Mucosa of rectum (tissue), 2 donors: ENCODE measurements at regions not wholly inside any gene's neighbourhood (a gene's known extent, or its start where the extent isn't known, plus 50 kb on each side); places are given as distances from the start of the nearest gene placed in this dataset.

Experiments
- H3K27ac ChIP-seq, 2 donors: one replicate each; pipeline ENCODE4 v1.7.0; 2013; ENCODE audit warnings: inconsistent platforms in 2 of 2, low read depth in 2 of 2, low read length in 2 of 2
- H3K27me3 ChIP-seq, 2 donors: one replicate each; pipeline ENCODE4 v1.7.0; 2013; ENCODE audit warnings: low read length in 2 of 2; ENCODE audit not compliant: control insufficient read depth in 2 of 2, insufficient read depth in 2 of 2
- H3K36me3 ChIP-seq, 2 donors: one replicate each; pipeline ENCODE4 v1.7.0; 2013; ENCODE audit warnings: low read length in 2 of 2; ENCODE audit not compliant: control insufficient read depth in 2 of 2, insufficient read depth in 2 of 2
- H3K4me1 ChIP-seq, 2 donors: one replicate each; pipeline ENCODE4 v1.7.0; 2013; ENCODE audit warnings: low read length in 2 of 2, mild to moderate bottlenecking in 1 of 2; ENCODE audit not compliant: control insufficient read depth in 2 of 2, insufficient read depth in 2 of 2
- H3K4me3 ChIP-seq, 2 donors: one replicate each; pipeline ENCODE4 v1.7.0; 2013; ENCODE audit warnings: low read length in 2 of 2
- H3K9ac ChIP-seq, 2 donors: one replicate each; pipeline ENCODE4 v1.7.0; 2013; ENCODE audit warnings: low read length in 2 of 2, low read depth in 1 of 2, mild to moderate bottlenecking in 1 of 2
- H3K9me3 ChIP-seq, 2 donors: one replicate each; pipeline ENCODE4 v1.7.0; 2013; ENCODE audit warnings: low read length in 2 of 2; ENCODE audit not compliant: control insufficient read depth in 2 of 2
- donor health status: healthy.
- donor health status: Normal muscosa, but diverticular disease.

GRCh38 chr6:10215326-10216110, 199.4 kb downstream of the TFAP2A start:
- Histone ChIP-seq H3K9ac (no peak overlapping the region), H3K27ac (no peak overlapping the region), H3K9me3 (no peaks in the 10 kb centered on the region), H3K27me3 (no peaks in the 10 kb centered on the region), H3K4me1 (no peaks in the 10 kb centered on the region), H3K36me3 (no peaks in the 10 kb centered on the region), H3K4me3 (no peak overlapping the region)

DNA sequence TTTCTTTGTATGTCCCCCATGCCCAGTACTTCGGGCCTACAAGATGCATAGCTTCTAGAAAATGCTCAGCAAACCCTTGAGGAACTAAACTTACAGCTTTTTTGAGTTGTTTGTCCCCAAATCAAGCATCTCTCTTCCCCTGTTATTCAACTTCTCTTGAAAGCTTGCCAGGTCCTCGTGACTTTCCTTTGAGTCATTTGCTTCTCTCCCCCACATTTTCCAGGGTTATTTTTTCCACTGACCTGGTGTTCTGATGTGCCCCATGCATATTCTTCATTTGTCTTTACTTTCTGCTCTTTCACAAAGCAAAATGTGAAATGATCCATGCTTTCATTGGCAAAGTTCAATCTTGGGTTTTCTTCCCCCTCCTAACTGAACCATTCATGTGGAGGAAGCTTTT, 204.8 kb downstream of the TFAP2A start:
- H3K27me3 ChIP-seq, result no peaks in the 10 kb centered on the region

DNA sequence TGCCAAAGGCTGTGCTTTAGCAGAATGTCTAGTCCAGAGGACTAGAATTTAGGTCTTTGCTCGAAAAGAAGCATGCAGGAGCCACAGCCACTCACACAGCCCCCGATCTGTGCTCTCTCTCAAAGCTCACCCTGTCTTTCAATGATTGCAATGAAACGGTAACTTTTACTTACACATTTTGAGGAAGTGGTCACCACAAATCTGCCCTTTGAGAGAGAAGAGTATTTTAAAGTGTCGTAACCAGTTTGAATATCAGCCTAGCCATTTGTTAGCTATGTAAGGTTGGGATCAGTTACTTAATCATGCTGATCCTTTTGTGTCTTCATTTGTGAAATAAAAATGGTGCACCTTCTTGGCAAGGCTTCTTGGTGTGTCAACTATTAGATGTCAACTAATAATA, 209.0 kb downstream of the TFAP2A start:
- no peak overlapping the region for H3K9ac ChIP-seq
- no peaks in the 10 kb centered on the region for H3K27me3 ChIP-seq
- no peaks in the 10 kb centered on the region for H3K9me3 ChIP-seq
- no peaks in the 10 kb centered on the region for H3K36me3 ChIP-seq
- no peak overlapping the region for H3K4me3 ChIP-seq
- no peaks in the 10 kb centered on the region for H3K4me1 ChIP-seq
- H3K27ac ChIP-seq, result no peak overlapping the region

More for the DNA sequence above, 204.8 kb downstream of the TFAP2A start:
- Histone ChIP-seq H3K36me3 (no peaks in the 10 kb centered on the region), H3K27ac (no peak overlapping the region), H3K9ac (no peak overlapping the region), H3K4me1 (no peaks in the 10 kb centered on the region), H3K4me3 (no peak overlapping the region), H3K9me3 (no peaks in the 10 kb centered on the region)

DNA sequence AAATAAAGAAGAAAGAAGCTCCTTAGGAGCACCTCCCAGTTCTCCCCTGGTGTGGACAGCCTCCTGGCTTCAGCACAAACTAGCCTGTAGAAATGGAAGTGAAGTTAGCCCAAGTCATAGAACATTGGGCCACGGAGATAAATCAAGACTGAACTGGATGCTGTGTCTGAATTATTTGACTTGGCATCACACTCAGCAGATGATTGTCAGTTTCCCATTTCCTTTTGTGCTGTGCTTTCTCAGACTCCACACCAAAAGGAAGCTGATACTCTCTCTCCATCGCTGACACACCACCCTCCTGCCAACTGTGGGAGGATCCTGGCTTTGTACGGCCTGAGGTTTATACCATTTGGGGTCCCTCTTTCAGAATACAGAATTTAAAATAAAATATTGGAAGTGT, 209.8 kb downstream of the TFAP2A start:
- no peak overlapping the region for H3K27ac ChIP-seq

DNA sequence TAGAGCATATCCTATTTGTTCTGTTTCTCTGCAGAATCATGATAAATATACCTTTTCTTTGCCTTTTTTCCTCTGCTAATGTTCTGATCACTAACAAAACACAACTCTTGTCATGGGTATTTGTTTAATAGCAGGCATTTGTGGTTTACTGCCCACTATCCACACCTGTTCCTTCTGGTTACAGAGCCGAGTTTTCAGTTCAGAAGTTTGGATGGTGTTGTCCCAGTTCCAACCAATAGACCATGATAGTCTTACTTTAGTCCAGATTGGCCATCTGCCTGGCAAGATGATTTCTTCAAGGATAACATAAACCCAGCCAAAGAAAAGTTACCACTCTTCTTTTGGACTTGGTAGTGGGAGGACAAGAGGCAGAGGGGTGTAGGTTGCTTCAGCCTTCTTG, 211.2 kb downstream of the TFAP2A start:
- H3K27me3 ChIP-seq, result no peaks in the 10 kb centered on the region
- H3K27ac ChIP-seq, result no peak overlapping the region
- H3K36me3 ChIP-seq, result no peaks in the 10 kb centered on the region
- no peak overlapping the region for H3K9ac ChIP-seq
- H3K4me3 ChIP-seq, result no peak overlapping the region
- H3K4me1 ChIP-seq, result no peaks in the 10 kb centered on the region
- H3K9me3 ChIP-seq, result no peaks in the 10 kb centered on the region

More for the DNA sequence above, 209.8 kb downstream of the TFAP2A start:
- Histone ChIP-seq H3K36me3 (no peaks in the 10 kb centered on the region), H3K27me3 (no peaks in the 10 kb centered on the region), H3K4me1 (no peaks in the 10 kb centered on the region), H3K4me3 (no peak overlapping the region), H3K9ac (no peak overlapping the region), H3K9me3 (no peaks in the 10 kb centered on the region)

GRCh38 chr6:10202581-10202980, 212.3 kb downstream of the TFAP2A start:
- no peak overlapping the region for H3K9ac ChIP-seq
- no peak overlapping the region for H3K27ac ChIP-seq
- H3K9me3 ChIP-seq, result no peaks in the 10 kb centered on the region
- H3K4me3 ChIP-seq, result no peak overlapping the region
- H3K36me3 ChIP-seq, result no peaks in the 10 kb centered on the region
- no peaks in the 10 kb centered on the region for H3K4me1 ChIP-seq
- H3K27me3 ChIP-seq, result no peaks in the 10 kb centered on the region

- H3K27me3 ChIP-seq, result no peaks in the 10 kb centered on the region
- H3K9me3 ChIP-seq, result no peaks in the 10 kb centered on the region
- H3K9ac ChIP-seq, result no peak overlapping the region
- no peaks in the 10 kb centered on the region for H3K4me1 ChIP-seq
- no peak overlapping the region for H3K27ac ChIP-seq
- no peaks in the 10 kb centered on the region for H3K36me3 ChIP-seq
- H3K4me3 ChIP-seq, result no peak overlapping the region
Observed at GRCh38 chr6:10201606-10202510, 213.0 kb downstream of the TFAP2A start.

DNA sequence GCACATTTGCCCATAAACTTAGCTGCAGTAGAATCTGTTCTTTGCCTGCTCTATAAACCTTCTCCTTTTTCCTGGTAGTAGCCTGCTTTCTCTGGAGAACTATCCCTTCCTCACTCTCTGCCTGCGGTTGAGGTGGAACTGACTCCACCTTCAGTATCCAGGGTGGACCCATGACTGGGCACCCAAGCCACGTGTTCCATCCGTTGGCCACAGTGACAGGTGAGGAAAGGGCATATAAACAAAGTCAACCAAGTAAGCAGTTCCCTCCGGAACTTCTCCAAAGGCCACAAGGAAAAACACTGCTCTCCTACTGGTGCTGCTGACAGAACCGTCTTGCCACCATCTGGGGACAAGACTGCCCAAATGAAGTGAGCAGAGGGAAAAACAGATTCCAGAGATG, 218.8 kb downstream of the TFAP2A start:
- H3K9ac ChIP-seq, result no peak overlapping the region
- no peaks in the 10 kb centered on the region for H3K9me3 ChIP-seq
- H3K36me3 ChIP-seq, result no peaks in the 10 kb centered on the region
- H3K27ac ChIP-seq, result no peak overlapping the region
- no peaks in the 10 kb centered on the region for H3K27me3 ChIP-seq
- H3K4me1 ChIP-seq, result no peaks in the 10 kb centered on the region
- H3K4me3 ChIP-seq, result no peak overlapping the region

- no peaks in the 10 kb centered on the region for H3K9me3 ChIP-seq
- H3K9ac ChIP-seq, result no peak overlapping the region
- H3K4me3 ChIP-seq, result no peak overlapping the region
- no peaks in the 10 kb centered on the region for H3K4me1 ChIP-seq
- no peaks in the 10 kb centered on the region for H3K36me3 ChIP-seq
- no peak overlapping the region for H3K27ac ChIP-seq
- no peaks in the 10 kb centered on the region for H3K27me3 ChIP-seq
Observed at GRCh38 chr6:10194816-10195672, 219.8 kb downstream of the TFAP2A start.
